Right hindlimb (tissue), 1 donor: ENCODE measurements at regions not wholly inside any gene's neighbourhood (a gene's known extent, or its start where the extent isn't known, plus 50 kb on each side); places are given as distances from the start of the nearest gene placed in this dataset.

Experiments used
- DNase-seq: peaks from one replicate; pipeline ENCODE4 v3.0.0-alpha.2; 2018

GRCh38 chr2:172153156-172153555, 50.5 kb upstream of the DLX2 start:
- no peak for DNase-seq

GRCh38 chr2:172153757-172154156, 51.1 kb upstream of the DLX2 start:
- no peak for DNase-seq

DNA sequence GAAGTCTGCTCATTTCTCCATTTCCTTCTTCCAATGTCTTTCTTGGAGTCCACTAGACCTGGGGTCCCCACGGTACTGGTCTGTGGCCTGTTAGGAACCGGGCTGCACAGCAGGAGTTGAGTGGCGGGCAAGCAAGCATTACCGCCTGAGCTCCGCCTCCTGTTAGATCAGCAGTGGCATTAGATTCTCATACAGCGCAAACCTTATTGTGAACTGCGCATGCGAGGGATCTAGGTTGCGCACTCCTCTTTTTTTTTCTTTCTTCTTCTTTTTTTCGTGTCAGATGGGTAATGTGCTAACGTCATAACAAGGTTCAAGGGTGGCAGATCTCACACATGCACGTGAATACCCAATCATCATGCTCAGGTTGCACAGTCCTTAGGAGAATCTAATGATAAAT, 53.1 kb upstream of the DLX2 start:
- no peak for DNase-seq

DNA sequence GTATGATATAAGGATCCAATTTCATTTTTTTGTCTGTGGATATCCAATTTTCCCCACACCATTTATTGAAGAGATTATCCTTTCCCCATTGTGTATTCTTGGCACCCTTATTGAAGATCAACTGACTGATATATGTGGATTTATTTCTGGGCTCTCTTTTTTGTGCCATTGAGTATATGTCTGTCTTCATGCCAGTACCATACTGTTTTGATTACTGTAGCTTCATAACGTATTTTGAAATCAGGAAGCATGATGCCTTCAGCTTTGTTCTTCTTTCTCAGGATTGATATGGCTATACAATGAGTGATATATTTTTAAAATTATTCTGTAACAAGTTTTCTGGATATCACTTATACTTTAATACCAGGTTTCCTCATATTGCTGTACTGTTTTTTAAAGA, 58.1 kb upstream of the DLX2 start:
- DNase-seq: no peak

GRCh38 chr2:172162225-172162733, 59.6 kb upstream of the DLX2 start:
- no peak for DNase-seq

DNA sequence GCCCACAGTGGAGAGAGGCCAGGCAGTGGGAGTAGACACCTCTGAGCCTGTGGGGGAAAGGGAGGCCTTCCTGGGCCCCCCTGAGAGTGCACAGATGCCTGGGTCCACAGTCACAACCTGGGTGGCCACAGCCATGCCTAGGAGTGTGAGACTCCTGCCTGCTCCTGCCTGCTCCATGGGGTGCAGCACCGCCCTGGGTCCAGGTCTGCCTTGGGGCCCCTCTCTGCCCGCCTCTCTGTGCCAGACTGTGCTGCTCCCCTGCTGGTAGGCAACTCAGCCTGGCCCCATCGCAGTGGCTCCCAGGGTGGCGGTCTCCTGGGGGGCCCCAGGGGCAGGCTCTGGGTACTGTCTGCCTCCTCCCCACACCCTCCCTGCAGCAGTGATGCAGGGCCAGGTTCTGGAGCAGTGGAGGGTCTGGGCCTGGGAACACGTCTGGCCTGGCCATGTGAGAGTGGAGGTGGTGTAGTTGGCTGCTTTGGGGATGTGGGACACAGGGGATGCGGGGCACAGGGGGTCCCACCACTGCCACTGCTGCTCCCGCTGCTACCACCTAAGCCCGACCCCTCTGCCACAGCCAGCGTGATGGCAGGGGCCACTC, 60.1 kb upstream of the DLX2 start:
- DNase-seq: no peak

DNA sequence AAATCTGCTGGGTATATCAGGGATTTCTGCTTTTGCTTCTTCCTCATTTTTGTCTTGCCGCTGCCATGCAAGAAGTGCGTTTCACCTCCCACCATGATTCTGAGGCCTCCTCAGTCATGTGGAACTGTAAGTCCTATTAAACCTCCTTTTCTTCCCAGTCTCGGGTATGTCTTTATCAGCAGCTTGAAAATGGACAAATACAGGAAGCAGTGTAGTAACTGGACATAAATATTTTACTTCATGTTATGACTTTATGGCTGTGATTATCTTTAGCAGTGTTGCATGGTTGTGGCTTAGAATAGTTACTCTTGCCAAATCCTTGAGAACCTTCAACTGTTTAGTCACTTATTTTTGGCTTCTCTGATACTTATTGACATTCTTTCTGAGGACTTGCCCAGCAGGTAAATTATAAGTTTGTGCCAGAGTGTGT, 66.2 kb upstream of the DLX2 start:
- DNase-seq: no peak

DNA sequence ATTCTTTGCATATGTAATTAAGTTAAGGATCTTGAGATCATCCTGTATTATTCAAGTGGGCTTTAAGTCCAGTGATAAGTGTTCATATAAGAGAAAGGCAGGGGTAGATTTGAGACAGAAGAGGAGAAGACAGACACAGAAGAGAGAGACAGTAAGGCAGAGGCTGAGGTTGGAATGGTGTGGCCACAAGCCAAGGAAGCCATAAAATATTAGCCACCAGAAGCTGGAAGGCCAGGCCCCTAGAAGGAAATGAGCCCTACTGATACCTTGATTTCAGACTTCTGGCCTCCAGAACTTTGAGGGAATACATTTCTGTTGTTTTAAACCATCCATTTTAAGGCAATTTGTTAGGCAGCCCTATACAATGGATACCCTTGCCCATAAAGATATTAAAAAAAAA, 66.9 kb upstream of the DLX2 start:
- DNase-seq: no peak

DNA sequence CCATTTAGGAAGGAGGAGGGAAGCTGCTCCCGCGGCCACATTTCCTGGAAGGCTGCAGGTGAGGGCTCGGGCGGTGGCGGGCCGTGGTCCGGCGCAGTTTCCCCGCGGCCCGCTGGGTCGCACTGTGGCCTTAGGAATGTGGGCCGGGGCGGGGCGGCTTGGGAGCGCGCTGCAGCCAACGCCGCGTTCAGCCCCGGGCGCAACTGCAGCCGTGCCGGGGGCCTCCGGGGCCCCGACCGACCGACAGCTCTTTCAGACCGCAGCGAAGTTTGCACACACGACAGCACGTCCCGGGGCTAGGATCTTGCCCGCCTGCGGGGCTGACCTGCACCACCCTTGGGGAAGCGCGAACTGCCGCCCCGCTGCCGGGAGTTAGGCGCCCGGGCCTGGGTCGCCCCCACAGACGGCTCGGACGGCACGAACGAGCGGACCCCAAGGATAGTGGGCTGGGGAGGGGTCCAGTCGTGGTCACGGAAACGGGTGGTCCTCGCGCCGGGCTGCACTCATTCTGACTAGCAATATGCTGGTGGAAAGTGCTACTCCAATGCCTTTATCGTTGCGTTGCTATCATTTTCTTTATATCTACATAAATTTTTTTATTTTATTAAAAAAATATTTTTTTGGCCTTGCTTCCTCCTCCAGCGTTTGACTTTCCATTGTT, 69.9 kb upstream of the DLX2 start:
- DNase-seq: peak; percentile 76

DNA sequence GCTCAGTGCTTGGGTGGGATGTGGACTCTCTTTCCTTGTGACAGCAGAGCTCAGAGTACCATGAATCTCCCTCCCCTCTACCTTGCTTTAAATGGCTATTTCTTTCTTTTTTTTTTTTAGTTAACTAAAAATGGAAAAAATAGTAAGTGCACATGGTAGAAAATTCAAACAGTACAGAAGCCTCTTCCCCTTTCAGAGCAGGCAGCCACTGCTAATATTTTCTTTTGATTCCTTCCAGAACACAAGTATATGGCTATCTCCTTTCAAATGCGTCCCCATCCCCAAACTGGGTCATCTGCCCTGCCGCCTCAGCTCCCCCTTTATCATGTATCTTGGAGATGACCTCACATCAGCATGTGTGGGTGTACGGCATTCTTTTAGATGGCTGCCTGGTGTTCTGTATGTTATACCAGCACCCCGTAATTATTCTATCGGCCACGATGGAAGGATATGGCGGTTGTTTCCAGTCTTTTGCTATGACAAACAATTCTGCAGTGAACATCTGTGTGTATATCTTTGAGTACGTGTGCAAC, 70.5 kb upstream of the DLX2 start:
- no peak for DNase-seq

- no peak for DNase-seq
Measured at GRCh38 chr2:172177581-172177980, 74.9 kb upstream of the DLX2 start.

- DNase-seq: no peak
Measured at GRCh38 chr2:172177996-172178395, 75.3 kb upstream of the DLX2 start.

DNA sequence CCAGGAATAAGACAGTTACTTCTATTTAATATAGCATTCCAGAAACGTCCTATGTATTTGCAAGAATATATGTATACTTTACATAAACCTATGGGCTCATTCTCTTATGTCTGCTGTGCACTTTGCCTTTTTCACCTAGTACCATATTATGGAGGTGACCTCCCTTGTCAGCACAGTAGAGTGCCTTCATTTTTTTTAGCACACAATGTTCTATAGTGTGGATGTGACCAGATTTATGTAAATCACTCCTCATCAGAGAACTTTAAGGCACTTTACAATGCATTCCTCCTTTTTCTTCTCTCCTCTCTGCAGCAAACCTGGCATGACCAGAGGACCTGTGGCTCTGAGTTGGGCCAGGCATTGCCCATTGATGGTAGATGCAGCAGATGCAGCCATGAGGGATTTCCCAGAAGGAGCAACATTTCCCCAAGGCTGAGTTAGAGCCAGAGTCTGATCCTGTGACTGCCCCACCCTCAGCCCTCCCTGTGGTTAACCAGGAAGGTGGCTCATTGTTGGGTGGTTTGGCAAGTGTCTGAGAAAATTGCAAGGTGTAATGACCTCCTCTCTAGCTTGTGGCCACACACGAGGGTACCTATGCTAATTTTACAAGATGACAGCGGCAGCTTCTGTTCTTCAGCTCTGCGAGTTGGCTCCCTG, 76.5 kb upstream of the DLX2 start:
- DNase-seq: no peak

DNA sequence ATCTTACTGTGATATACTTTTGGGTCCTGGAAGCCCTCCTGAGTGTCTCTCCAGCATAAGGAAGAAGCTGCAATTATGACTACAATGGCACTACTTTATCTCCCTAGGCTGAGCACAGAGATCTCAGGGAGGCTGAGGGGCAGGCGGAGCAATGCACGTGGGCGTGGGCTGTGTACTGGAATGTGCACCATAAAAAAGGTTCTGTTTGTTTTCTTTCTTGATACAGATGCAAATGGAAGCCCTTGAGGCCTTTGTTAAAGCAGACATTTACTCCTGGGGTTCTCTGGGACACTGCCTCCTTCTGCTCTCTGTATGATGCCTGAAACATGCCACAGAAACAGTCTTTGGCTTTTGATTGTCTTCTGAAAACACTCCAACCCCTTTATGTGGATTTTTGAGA, 79.1 kb upstream of the DLX2 start:
- DNase-seq: no peak

- no peak for DNase-seq
Measured at GRCh38 chr2:172182624-172183023, 79.9 kb upstream of the DLX2 start.

DNA sequence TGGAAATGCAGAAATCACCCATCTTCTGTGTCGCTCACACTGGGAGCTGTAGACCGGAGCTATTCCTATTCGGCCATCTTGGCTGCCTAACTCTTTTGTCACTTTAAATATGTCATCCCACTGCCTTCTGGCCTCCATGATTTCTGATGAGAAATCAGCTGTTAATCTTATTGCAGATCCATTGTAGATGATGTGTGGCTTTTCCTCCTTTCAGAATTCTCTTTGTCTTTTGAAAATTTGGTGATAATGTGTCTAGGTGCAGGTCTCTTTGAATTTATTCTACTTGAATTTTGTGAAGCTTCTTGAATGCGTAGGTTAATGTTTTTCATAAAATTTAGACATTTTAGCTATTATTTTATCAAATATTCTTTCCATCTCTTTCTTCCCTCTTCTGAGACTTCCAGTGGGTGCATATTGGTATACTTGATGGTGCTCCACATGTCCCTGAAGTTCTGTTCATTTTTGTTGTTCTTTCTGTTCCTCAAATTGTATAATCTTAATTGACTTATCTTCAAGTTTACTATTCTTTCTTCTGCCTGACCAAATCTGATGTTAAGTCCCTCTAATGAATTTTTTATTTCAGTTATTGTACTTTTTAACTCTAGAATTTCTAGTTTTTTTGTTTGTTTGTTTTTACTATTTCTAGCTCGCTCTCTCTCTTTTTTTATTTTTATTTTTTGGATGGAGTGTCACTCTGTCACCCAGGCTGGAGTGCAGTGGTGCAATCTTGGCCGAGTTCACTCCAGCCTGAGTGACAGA, 90.8 kb upstream of the DLX2 start:
- no peak for DNase-seq

DNA sequence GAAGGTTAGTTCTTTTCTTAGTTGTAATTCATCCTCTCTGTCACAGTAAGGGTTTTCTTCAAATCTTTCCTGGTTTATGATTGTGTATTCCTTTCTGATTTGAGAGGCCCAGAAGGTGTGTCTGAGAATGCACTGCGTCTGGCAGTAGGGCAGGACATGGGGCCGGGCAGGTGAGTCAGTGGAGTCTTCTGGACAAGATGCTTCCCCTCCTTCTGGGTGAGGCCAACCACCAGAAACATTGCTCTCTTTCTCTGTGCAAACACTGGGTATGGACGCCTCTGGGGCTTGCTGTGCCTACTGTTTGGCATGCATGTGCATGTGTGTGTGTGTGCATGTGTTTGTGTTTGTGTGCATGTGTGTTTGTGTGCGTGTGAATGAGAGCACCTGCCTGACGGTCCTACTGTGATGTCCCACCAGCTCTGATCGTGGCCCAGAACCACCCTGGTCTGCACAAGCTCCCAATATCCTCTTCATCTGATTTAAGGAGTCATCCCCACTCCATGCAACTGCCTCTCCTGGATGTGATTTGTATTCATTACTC, 93.2 kb upstream of the DLX2 start:
- no peak for DNase-seq

DNA sequence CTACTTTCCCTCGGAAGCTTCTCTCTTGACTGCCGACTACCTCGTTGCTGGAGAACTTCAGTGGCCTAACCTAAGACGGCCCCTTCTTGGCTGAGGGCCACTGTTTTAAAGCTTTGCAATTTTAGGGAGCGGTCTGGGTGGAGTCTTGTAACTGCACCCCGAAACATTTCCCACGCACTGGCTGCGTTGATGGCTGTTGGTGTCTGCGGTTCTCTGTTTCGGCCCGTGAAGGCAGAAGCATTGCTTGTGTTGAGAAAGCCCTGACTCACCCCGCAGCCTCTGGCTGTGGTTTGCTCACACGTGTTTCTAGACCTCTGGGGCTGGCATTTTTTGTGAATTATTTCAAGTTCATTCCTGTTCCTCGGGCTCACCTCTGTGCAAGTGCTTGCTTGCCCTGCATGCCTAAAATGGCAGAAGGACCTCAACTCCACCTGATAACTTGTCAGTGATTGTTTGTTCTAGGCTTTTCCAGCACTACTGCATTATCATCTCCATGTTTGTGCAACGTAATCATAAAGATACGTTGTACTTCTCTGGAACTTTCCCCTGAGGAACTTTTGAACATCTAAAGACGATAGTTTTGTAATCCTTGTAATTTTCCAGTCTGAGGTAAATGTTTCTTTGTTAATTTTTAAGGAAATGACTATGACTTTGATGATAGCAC, 94.2 kb upstream of the DLX2 start:
- no peak for DNase-seq

- DNase-seq: no peak
Measured at GRCh38 chr2:172198361-172198760, 95.7 kb upstream of the DLX2 start.

DNA sequence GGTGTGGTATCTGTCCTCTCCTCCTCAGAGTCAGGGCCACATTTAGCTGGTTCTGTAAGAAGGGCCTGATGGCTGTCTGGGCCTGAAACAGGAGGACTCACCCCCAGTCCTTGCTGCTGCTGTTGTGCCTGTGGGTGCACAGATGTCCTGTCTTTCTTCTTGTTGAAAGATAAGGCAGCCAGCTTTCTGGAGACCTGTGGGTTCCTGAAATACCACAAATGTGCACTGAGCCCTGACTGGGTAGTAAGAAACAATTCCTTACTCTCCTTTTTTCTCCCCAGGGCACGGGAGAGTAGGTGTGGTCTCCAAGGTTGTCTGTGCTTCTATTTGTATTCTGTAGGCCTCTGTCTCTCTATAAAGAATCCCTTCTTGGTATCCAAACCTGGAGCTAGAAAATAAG, 96.2 kb upstream of the DLX2 start:
- DNase-seq: no peak

- DNase-seq: no peak
Measured at GRCh38 chr2:172200495-172201085, 97.9 kb upstream of the DLX2 start.

DNA sequence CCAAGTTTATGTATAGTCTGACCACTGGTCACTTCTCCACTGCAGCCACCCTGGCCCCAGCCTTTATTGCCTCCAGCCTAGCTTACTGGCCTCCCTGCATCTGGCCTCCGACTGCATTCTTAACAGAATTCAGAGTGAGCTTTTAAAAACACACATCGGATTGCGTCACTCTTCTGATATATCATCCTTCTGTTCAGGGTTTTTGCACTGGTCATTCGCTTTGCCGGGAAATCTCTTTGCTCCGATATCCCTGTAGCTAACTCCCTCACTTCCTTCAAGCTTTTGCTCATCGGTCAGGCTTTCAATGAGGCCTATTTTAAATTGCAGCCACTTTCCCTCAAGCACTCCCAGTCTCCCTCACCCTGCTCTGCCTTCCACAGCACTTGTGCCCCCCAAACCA, 101.6 kb upstream of the DLX2 start:
- no peak for DNase-seq
